Fibroblast of lung (primary cell): ENCODE measurements at regions not wholly inside any gene's neighbourhood (a gene's known extent, or its start where the extent isn't known, plus 50 kb on each side); places are given as distances from the start of the nearest gene placed in this dataset.

Experiments
- DNase-seq, 2 donors: peaks; one replicate each; pipeline versions ENCODE4 v3.0.0 to v3.0.0-alpha.2; 2010; ENCODE audit warnings: low read depth in 2 of 2
- H2AFZ ChIP-seq: 2 replicates; pipeline ENCODE4 v1.5.1; 2012; ENCODE audit warnings: low read length, control low read depth, inconsistent platforms
- H3K27ac ChIP-seq: 2 replicates; pipeline ENCODE4 v1.5.1; 2011; ENCODE audit warnings: low read length, control low read depth; ENCODE audit not compliant: insufficient read depth
- H3K27me3 ChIP-seq: 2 replicates; pipeline ENCODE4 v1.5.1; 2011; ENCODE audit warnings: mild to moderate bottlenecking, low read length; ENCODE audit not compliant: control insufficient read depth, insufficient read depth
- H3K36me3 ChIP-seq: 2 replicates; pipeline ENCODE4 v1.5.1; 2011; ENCODE audit warnings: low read length; ENCODE audit not compliant: control insufficient read depth, insufficient read depth
- H3K4me1 ChIP-seq: 2 replicates; pipeline ENCODE4 v1.5.1; 2011; ENCODE audit warnings: low read length; ENCODE audit not compliant: control insufficient read depth, insufficient read depth; ENCODE audit errors: extremely low read depth
- H3K4me2 ChIP-seq: 2 replicates; pipeline ENCODE4 v1.5.1; 2011; ENCODE audit warnings: low read length, control low read depth; ENCODE audit not compliant: insufficient read depth; ENCODE audit errors: extremely low read depth
- H3K4me3 ChIP-seq, 4 experiments: fragments of 200-600 bp in 1 of 4; sonication (generic) in 1 of 4; replicated peaks in 1 of 4; 2 replicates each; pipeline ENCODE4 v1.5.1; 2011 to 2016; ENCODE audit warnings: low read length in 4 of 4, low read depth in 3 of 4, mild to moderate bottlenecking in 3 of 4, control low read depth in 2 of 4, inconsistent platforms in 1 of 4, mixed read lengths in 1 of 4; ENCODE audit not compliant: insufficient read depth in 1 of 4; ENCODE audit errors: control extremely low read depth in 1 of 4
- H3K79me2 ChIP-seq: 2 replicates; pipeline ENCODE4 v1.5.1; 2012; ENCODE audit warnings: mild to moderate bottlenecking, low read length, inconsistent platforms; ENCODE audit not compliant: control insufficient read depth, insufficient read depth
- H3K9ac ChIP-seq: 2 replicates; pipeline ENCODE4 v1.5.1; 2011; ENCODE audit warnings: mild to moderate bottlenecking, low read length, control low read depth; ENCODE audit not compliant: insufficient read depth
- H3K9me3 ChIP-seq: 2 replicates; pipeline ENCODE4 v1.5.1; 2012; ENCODE audit warnings: low read depth, low read length; ENCODE audit not compliant: control insufficient read depth, insufficient read depth
- H4K20me1 ChIP-seq: 2 replicates; pipeline ENCODE4 v1.5.1; 2011; ENCODE audit warnings: low read length; ENCODE audit not compliant: control insufficient read depth, insufficient read depth; ENCODE audit errors: extremely low read depth
- EZH2 ChIP-seq: IDR thresholded peaks from 2 replicates; pipeline ENCODE4 v1.5.1; 2012; ENCODE audit warnings: low read length, control low read depth, mild to moderate bottlenecking; ENCODE audit errors: missing control alignments
- TF ChIP-seq, protein P1 (sequence below), 2 donors: IDR thresholded peaks in 1 of 2; conservative IDR thresholded peaks in 1 of 2; 1 replicate in 1 of 2; 2 replicates in 1 of 2; pipeline ENCODE4 v1.5.1; 2011 to 2012; ENCODE audit warnings: low read length in 2 of 2, control low read depth in 1 of 2, inconsistent platforms in 1 of 2, low read depth in 1 of 2, mild to moderate bottlenecking in 1 of 2

- no peak overlapping the region for H3K9ac ChIP-seq
- DNase-seq = no peak
- no peak overlapping the region for H3K27ac ChIP-seq
- H3K4me1 ChIP-seq = no peaks in the 10 kb centered on the region
- H2AFZ ChIP-seq = no peak overlapping the region
- no peak overlapping the region for H3K4me2 ChIP-seq
- no peak overlapping the region for H3K4me3 ChIP-seq
- no peaks in the 10 kb centered on the region for H3K9me3 ChIP-seq
- no peaks in the 10 kb centered on the region for H3K79me2 ChIP-seq
- H3K36me3 ChIP-seq = no peaks in the 10 kb centered on the region
- no peaks in the 10 kb centered on the region for H4K20me1 ChIP-seq
- no peak for TF ChIP-seq EZH2
- TF ChIP-seq, protein P1, sequence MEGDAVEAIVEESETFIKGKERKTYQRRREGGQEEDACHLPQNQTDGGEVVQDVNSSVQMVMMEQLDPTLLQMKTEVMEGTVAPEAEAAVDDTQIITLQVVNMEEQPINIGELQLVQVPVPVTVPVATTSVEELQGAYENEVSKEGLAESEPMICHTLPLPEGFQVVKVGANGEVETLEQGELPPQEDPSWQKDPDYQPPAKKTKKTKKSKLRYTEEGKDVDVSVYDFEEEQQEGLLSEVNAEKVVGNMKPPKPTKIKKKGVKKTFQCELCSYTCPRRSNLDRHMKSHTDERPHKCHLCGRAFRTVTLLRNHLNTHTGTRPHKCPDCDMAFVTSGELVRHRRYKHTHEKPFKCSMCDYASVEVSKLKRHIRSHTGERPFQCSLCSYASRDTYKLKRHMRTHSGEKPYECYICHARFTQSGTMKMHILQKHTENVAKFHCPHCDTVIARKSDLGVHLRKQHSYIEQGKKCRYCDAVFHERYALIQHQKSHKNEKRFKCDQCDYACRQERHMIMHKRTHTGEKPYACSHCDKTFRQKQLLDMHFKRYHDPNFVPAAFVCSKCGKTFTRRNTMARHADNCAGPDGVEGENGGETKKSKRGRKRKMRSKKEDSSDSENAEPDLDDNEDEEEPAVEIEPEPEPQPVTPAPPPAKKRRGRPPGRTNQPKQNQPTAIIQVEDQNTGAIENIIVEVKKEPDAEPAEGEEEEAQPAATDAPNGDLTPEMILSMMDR (conservative IDR thresholded peaks at IDR 0.05 in 1 of 2, IDR thresholded peaks at IDR 0.05 in 1 of 2; ENCODE audit: low read depth in 1 of 2, low read length in 2 of 2) = no peak
- no peaks in the 10 kb centered on the region for H3K27me3 ChIP-seq
These were observed 640.7 kb upstream of the MKI67 start for GRCh38 chr10:128766915-128767314.

- H3K9me3 ChIP-seq = no peaks in the 10 kb centered on the region
- H3K27me3 ChIP-seq = no peaks in the 10 kb centered on the region
- H3K4me3 ChIP-seq = no peak overlapping the region
- TF ChIP-seq, protein P1 (conservative IDR thresholded peaks at IDR 0.05 in 1 of 2, IDR thresholded peaks at IDR 0.05 in 1 of 2; ENCODE audit: low read depth in 1 of 2, low read length in 2 of 2) = no peak
- TF ChIP-seq EZH2 = no peak
- H2AFZ ChIP-seq = no peak overlapping the region
- H3K4me2 ChIP-seq = no peak overlapping the region
- no peak for DNase-seq
- H3K4me1 ChIP-seq = no peaks in the 10 kb centered on the region
- H3K36me3 ChIP-seq = no peaks in the 10 kb centered on the region
- H3K79me2 ChIP-seq = no peaks in the 10 kb centered on the region
- H4K20me1 ChIP-seq = no peaks in the 10 kb centered on the region
- H3K9ac ChIP-seq = no peak overlapping the region
- no peak overlapping the region for H3K27ac ChIP-seq
These were observed 648.8 kb upstream of the MKI67 start for GRCh38 chr10:128774979-128775378.

- DNase-seq = no peak
These were observed 649.5 kb upstream of the MKI67 start for GRCh38 chr10:128775743-128776142.

More at GRCh38 chr10:128775743-128776142, 649.5 kb upstream of the MKI67 start:
- Histone ChIP-seq H3K4me3 (no peak overlapping the region), H3K36me3 (no peaks in the 10 kb centered on the region), H3K4me1 (no peaks in the 10 kb centered on the region), H3K27ac (no peak overlapping the region), H3K4me2 (no peak overlapping the region), H3K9ac (no peak overlapping the region), H3K9me3 (no peaks in the 10 kb centered on the region), H2AFZ (no peak overlapping the region), H3K79me2 (no peaks in the 10 kb centered on the region), H3K27me3 (no peaks in the 10 kb centered on the region), H4K20me1 (no peaks in the 10 kb centered on the region)
- TF ChIP-seq EZH2 = no peak
- TF ChIP-seq, protein P1 (conservative IDR thresholded peaks at IDR 0.05 in 1 of 2, IDR thresholded peaks at IDR 0.05 in 1 of 2; ENCODE audit: low read depth in 1 of 2, low read length in 2 of 2) = no peak
